Stimulated activated CD8-positive, alpha-beta memory T cell treated with anti-CD3 and anti-CD28 coated beads, Interleukin-2, amount 100 ng/mL, for 48 hours (primary cell): ENCODE measurements at regions not wholly inside any gene's neighbourhood (a gene's known extent, or its start where the extent isn't known, plus 50 kb on each side); places are given as distances from the start of the nearest gene placed in this dataset.
"Not testable (repeated sequence)": the region's sequence is repeated elsewhere in the genome, so short reads cannot be mapped to it uniquely, and the experiment has no call there.

Source experiments
- DNase-seq, 2 donors: peaks; one replicate each; pipeline ENCODE4 v3.0.0-alpha.2; 2020; ENCODE audit warnings: low read depth in 2 of 2

DNA sequence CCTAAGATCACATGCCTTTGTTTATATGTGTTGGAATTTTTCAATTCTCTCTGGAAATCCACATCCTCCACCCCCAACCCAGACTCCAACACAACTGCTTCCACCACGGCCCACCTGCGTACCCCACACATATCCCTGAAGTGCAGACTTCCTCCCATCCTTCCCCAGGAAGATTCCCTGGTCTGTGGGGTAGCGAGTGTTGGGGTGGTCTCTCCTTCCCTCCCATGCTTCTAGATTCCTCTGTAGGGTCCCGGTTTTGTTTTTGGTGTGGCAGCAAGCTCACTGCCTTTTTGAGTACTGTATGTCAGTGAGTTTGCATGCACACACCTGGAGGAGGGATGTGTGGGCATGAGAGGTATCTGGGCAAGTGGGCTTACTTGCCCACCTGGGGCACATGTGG, 127.6 kb downstream of the MRPL14 start:
- DNase-seq, result no peak

DNA sequence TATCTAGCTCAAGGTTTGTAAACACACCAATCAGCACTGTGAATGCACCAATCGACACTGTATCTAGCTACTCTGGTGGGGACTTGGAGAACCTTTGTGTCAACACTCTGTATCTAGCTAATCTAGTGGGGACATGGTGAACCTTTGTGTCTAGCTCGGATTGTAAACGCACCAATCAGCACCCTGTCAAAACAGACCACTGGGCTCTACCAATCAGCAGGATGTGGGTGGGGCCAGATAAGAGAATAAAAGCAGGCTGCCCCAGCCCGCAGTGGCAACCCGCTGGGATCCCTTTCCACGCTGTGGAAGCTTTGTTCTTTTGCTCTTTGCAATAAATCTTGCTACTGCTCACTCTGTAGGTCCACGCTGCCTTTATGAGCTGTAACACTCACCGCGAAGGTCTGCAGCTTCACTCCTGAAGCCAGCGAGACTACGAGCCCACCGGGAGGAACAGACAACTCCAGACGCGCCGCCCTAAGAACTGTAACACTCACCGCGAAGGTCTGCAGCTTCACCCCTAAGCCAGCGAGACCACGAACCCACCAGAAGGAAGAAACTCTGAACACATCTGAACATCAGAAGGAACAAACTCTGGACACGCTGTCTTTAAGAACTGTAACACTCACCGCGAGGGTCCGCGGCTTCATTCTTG, 128.5 kb downstream of the MRPL14 start:
- DNase-seq, result not testable (repeated sequence)

DNA sequence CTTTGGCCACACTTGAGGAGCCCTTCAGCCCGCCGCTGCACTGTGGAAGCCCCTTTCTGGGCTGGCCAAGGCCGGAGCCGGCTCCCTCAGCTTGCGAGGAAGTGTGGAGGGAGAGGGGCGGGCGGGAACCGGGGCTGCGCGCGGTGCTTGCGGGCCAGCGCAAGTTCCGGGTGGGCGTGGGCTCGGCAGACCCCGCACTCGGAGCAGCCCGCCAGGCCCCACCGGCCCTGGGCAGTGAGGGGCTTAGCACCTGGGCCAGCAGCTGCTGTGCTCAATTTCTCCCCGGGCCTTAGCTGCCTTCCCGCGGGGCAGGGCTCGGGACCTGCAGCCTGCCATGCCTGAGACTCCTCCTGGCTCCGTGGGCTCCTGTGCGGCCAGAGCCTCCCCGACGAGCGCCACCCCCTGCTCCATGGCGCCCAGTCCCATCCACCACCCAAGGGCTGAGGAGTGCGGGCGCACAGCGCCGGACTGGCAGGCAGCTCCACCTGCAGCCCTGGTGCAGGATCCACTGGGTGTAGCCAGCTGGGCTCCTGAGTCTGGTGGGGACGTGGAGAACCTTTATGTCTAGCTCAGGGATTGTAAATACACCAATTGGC, 129.2 kb downstream of the MRPL14 start:
- not testable (repeated sequence) for DNase-seq

DNA sequence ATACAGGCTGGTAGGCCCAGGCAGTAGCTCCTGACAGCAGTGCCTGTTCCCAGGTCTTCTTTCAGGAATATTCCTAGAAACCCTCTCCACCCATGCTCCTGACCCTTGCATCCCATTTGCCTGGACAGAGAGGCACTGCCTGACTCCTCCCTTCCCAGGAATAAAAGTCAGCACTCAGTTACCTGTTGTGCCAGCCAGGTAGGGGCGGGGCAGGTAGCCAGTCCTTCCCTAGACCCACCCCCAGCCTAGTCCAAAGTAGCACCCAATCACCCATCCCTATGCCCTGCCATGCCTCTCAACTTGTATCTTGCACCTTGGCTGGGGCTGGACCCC, 129.9 kb downstream of the MRPL14 start:
- DNase-seq, result no peak

DNA sequence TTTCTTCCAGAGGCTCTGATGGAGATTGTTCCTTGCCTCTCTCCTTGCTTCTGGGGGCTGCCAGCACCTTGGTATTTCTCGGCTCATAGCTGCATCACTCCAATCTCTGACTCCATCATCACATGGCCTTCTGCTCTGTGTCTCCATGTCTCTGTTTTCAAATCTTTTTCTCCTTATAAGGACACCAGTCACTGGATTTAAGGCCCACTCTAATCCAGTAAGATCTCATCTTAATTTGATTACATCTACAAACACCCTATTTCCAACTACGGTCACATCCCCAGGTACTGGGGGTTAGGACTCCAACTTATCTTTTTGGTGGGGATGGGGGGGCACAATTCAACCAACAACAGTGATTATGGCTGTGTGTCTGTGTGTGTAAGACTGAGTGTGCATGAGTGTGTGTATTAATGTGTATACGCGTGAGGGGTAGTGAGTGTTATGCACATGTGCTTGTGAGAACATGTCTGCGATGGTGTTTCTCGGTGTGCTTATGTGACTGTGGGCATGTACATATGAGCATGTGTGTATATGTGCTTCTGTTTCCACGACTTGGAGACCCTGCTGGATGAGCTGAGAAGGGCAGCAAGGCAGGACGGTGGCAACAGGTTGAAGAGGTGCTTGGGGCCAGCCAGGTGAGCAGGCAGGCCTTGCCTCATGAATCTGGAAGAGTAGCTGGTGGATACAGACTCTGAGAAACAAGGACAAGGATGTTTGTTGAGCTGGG, 130.5 kb downstream of the MRPL14 start:
- no peak for DNase-seq

DNA sequence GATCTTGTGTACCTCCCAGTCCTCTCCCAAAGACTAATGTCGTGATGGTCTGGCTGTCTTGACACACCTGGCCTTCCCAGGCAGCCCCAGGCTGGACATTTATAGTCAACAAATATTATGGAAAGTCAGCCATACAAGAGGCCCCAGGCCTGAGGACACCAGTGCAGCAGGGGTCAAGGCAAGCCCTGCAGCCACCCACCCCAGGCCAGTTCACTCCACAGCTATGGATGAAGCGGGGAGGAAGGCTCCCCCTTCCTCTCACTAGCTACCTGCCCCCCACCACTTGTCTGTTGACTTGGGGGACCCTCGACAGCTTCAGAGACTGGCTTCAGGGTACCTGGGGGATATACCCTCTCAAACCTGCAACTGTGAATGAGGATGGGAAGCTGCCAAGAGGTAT, 132.1 kb downstream of the MRPL14 start:
- no peak for DNase-seq

DNA sequence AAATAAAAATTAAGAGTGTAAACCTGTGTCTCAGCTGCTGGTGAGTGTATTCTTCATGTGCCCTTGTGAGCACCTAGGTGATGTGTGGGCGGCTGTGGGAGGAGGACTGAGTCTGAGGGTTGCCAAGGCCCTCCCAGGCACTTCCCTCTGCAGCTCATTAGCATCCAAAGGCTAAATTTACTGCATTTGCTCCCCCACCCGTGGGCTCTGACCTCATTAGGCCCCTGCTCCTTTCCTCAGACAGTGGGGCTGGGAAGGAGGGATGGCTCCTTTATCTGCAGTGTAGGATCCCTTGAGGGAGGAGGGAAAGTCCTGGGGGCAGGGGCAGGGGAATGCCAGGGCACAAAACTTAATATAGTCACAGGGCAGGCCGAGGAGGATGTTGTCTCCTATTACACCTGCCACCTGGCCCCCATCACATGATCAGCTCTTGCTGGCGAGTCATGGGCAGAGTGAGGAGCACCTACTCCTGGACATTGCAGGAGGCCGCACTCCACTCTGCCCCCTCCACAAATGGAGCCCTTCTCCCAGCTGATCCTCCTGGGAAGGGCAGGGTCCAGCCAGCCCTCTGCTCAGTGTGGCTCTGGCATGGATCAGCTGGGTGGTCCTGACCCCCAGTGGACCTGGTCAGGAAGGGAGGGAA, 133.2 kb downstream of the MRPL14 start:
- DNase-seq, result no peak

DNA sequence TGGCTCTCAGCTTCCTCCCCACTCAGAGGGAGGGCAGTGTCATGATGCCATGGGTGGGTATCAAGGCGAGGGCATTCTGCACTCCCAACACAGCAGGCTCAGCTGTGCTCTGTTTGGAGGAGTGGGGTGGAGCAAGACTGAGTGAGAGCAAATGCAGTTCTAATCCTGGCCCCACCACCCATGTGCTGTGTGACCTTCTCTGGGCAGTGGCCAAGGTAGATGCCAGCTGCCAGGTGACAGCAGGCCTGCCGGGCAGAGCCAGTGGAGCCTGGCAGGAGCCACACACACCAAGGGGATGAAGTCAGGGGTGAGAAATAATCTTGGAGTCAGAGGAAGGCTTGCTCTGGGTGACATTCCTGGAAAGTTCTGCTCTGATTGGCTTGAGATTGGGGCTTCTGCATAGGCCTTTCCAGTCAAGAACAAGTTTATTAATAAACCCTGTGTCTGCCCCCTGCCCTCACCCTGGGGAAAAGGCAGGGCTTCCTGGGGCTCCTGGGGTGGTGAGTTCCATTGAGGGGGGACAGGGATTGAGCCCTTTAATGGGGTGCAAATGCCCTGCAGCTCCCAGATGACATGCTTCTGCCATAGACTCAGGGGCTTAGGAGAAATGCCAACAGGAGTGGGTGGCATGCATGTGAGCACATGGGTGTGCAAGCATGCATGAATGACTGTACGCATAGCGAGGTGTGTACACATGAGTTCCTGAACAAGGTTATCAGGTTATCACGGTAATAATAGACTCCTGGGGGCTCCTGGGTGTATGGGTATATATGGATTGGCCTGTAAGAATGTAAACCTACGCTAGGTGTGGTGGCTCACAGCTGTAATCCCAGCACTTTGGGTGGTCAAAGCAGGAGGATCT, 134.2 kb downstream of the MRPL14 start:
- no peak for DNase-seq

DNA sequence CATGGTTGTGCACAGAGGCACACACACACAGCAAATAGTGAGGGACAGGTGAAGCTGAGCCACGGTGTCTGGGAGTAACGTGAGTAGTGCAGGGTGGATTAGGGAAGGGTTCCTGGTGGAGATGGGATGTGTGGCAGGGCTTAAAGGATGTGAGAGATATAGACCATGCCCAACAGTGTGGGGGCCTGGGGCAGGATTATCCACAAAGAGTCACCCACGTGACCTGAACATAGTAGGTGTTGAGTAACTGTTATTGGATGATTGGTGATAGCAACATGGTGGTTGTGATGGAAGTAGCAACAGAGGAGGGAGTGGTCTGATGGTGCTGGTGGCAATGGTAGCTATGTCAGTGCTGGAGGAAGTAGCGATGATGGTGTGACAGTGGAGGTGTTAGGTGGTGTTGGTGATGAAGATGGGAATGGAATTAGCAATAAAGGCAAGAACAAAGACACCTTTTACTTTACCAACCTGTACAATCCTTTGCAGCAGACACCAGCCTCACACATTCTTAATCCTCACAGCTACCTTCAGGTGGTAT, 135.1 kb downstream of the MRPL14 start:
- no peak for DNase-seq

DNA sequence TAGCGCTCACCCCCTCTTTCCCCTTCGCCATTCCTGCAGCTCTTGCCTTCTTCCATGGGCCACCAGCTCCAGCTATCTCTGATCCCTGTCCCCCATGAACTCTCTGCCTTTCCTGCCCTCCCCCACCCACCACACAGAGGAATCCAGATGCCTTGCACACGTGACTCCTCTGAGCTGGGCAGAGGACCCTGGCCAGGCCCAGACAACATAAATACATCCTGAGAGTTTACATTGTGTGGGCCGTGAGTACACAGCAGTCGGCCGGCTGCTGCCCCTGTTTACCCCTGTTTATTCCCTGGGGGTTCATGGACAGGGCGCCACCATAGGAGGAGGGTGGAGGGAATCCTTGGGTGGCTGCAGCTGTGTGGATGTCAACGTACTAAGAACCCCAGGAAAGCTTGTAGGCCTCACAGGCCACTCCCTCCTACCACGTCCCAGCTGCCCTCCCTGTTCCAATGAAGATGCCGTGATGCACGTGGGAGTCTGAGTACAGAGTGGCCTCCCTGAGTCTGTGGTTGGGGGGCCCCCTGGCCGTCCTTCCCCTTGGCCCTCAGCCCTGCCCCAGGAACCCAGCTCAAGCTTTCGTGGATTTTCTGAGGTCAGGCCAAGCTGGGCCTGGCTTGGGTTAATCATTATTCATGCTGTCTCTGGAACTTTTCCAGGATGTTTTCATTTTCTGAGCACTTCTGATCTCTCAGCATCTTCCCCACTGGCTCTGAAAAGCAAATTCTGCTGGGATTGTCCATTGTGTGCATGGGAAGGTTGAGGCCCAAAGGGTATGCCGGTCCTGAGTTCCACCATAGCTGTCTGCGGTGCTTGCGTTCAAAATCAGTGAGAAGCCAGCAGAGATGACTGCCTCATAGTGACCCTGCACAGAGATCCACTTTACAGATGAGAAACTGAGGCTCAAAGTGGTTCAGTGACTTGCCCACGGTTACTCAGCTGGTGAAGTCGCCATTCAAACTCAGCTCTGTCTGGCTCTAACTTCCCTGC, 136.3 kb downstream of the MRPL14 start:
- DNase-seq, result no peak

DNA sequence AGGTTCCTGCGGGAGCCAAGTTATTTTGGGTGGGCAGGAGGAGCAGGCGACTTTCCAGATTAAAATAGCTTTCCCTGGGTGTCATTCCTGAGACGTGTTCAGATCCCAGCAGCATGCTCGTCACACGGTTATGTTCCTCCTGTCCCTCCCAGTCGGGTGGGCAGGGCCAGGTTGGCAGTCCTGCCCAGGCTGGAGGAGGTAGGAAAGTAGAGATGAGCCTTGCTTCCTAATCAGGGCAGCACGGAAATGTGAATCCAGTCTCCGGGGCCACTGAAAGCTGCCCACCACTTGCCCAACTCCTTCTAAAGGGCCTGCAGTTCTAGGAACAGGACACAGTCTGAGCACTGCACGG, 137.0 kb downstream of the MRPL14 start:
- DNase-seq, result no peak

DNA sequence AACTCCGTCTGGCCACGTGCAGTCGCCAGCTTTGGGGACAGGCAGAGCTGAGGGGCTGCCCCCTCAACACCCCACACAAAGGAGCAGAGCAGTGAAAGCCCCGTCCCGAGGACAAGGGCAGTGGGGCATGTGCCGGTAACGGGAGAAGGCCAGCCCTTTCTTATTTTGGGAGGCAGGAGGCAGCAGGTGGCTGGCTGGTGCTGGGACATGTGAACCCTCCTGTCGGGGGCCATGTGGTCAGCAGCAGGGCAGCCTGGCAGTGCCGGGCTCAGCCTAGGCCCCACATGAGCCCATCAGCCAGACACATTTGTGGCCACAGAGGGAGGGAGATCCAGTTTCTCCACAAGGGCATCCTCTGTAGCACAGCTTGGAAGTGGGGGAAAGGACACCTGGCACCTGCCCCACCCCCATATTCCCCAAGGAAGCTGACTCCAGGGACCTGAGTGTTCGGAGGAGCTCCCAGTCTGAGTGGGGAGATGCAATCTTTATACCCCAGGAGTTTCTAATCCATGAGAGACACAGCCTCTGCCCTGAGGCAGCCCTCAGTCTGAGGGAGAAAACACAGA, 137.6 kb downstream of the MRPL14 start:
- DNase-seq, result no peak

DNA sequence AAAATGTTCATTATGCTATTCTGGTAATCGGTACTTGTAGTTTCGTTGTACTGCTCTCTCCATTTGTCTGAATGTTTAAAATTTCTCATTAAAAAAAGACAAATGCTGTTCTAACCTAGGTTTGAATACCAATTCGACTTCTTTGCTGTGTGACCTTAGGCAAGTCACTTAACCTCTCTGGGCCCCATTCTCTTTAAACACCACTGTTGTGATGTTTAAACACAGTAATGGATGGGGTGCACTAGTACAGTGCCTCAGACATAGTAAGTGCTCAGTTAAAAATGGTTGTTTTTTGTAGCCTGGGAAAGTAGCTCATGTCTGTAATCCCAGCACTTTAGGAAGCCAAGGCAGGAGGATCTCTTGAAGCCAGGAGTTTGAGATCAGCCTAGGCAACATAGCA, 138.5 kb downstream of the MRPL14 start:
- DNase-seq, result no peak

DNA sequence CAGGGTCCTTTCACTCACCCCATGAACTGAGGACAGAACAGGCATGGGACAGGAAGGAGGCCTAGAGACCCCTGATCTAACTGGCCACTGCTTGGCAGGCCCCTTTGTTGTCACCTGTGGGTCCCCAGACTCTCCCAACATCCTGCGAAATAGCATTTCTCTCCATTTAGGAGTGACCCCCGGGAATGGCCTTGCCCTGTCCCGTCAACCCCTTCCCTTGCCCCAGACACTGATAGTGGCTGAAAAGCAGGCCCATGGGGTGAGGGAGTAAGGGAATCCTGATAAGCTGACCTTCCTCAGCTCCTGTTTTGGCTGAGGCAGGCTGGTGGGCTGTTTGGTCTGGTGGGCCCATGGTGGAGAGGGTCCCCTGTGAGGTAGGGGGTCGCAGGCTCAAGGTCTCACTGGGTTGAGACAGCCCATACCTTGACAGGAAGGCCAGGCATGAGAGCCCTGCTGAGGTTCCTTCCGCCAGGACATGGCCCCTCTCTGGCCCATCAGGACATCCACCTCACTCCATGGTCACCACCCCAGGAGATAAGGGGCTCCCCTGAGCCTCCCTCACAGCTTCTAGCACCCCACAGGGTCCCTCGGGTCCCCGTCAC, 139.3 kb downstream of the MRPL14 start:
- DNase-seq, result no peak

DNA sequence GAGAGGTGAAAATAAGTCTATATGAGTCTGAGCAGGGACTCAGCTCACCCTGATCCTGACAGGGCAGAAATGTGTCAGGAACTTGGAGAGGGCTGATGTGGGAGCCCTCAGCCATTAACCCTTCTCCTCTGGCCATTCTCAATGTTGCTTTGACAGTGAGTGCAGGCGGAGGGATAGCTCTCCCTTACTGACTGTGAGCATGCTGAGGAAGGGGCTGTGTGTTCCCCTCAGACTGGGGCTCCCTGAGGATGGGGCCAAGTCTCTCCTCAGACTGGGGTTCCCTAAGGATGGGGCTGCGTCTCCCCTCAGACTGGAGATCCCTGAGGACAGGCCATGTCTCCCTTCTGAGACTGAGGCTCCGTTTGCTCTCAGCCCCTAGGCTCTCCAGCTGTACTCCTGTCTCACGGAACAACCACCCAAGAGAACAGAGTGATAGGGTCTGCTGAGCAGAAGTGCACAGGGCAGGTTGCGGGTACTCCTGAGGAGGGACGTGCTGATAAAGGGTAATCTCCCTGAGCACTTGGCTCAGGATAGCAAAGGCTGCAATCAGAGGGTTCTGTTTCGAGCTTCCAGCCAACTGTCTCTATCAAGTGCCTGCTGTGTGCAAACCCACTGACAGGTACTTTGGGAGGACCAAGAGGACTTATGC, 141.0 kb downstream of the MRPL14 start:
- no peak for DNase-seq

DNA sequence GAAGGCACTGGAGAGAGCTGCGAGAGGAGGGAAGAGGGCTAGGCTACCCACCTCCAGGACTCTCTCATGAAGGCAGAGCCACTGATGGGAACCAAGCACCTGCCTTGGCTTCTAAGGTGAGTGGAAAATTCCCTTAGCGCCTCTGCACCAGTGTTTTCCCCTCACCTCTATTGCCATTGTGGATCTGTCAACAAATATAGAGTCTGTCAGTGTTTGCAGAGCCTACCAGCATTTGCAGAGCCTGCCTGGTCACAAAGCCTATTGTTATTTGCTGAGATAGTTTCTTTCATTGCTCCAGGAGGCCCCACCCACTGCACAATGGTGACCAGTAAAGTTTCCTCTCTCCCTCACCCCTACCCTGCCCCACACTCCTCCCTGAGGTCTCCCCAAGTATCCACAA, 141.9 kb downstream of the MRPL14 start:
- DNase-seq, result no peak

DNA sequence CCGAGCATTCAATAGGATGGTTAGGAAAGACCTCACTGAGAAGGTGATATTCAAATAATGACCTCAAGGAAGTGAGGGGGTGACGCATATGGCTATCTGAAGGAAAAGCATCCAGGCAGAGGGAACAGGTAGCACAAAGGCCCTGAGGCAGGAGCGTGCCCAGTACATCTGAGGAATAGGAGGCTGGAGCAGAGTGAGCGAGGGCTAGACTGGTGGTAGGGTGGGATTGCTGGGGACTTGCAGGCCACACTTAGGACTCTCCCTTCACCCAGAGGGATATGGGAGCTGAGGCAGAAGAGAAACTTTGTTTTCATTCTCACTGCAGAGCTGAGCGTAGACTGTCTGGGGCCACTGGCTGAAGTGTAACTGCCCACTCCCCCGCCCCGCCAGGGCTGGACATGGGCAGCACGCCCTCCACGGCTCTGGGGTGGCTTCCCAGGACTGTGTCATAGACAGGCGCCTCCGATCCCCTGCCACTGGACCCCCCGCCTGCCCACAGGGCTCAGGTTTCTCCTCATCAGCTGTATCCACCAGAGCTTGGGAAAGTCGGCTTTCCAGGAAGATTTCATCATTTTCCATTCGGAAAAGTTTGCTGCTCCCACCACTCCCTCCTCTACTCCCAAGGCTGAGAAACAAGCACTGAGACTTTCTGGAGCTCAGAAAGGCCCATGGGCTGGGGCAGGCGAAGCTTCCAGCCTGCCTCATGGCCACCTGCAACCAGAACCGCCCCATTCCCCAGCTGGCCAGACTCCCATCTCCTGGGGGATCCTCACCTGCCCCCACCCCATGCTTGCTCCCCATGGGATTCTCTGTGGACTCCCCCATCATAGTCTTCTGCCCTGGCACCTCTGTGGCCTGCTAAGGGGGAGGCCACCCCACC, 142.6 kb downstream of the MRPL14 start:
- DNase-seq, result no peak

DNA sequence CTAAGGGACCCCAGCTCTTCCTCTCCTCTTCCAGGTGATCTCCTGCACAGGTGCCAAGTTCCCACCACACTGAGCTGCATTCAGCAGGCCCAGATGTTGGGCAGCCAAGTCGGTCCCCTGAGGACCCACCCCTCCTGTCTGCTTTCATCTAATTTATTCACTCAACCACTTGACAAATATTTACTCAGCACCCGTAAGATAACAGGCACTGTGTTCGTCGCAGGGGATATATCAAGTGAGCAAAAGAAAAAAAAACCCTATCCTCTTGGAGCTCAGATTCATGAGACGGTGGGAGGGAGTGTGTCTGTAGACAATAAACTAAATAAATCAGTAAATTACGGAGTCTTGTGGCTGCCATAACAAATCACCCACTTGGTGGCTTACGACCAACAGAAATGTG, 143.6 kb downstream of the MRPL14 start:
- DNase-seq, result no peak
